ENCODE measurements at regions not wholly inside any gene's neighbourhood (a gene's known extent, or its start where the extent isn't known, plus 50 kb on each side); places are given as distances from the start of the nearest gene placed in this dataset.

- TF ChIP-seq CTCF (conservative IDR thresholded peaks at IDR 0.05) (no peak), ZFX (IDR thresholded peaks at IDR 0.05) (no peak)
These were observed 70.8 kb upstream of the AKIRIN2 start for GRCh38 chr6:87772597-87773530.
